ENCODE measurements at regions not wholly inside any gene's neighbourhood (a gene's known extent, or its start where the extent isn't known, plus 50 kb on each side); places are given as distances from the start of the nearest gene placed in this dataset.

DNA sequence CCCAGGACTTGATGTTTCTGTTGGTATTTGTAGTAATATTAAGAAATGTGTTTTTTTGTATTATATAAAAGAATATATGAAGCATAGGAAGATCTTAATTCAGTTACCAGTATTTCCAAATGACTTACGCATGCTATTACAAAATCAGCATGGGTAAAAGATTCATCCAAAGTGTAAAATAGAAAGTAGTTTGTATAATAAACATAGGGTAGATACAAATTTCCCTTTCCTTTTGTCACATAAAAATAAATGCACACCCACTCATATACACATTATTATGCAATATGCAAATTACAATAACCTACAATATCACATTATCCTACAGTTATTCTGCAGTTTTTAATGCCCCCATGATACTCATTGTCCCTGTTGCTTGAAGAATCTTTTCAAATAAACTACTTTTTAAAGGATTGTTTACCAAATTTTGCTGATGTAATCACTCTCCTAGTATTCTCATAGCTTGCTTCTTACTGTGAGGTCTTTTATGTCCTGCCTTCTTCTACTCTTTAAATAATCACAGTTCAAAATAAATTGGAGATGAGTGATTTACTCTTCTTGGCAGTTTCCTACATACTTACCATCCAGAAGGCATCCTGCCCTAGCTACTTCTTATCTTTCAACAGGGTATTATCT lies 244.0 kb downstream of the CASP12 start:
- TF ChIP-seq, protein P1, sequence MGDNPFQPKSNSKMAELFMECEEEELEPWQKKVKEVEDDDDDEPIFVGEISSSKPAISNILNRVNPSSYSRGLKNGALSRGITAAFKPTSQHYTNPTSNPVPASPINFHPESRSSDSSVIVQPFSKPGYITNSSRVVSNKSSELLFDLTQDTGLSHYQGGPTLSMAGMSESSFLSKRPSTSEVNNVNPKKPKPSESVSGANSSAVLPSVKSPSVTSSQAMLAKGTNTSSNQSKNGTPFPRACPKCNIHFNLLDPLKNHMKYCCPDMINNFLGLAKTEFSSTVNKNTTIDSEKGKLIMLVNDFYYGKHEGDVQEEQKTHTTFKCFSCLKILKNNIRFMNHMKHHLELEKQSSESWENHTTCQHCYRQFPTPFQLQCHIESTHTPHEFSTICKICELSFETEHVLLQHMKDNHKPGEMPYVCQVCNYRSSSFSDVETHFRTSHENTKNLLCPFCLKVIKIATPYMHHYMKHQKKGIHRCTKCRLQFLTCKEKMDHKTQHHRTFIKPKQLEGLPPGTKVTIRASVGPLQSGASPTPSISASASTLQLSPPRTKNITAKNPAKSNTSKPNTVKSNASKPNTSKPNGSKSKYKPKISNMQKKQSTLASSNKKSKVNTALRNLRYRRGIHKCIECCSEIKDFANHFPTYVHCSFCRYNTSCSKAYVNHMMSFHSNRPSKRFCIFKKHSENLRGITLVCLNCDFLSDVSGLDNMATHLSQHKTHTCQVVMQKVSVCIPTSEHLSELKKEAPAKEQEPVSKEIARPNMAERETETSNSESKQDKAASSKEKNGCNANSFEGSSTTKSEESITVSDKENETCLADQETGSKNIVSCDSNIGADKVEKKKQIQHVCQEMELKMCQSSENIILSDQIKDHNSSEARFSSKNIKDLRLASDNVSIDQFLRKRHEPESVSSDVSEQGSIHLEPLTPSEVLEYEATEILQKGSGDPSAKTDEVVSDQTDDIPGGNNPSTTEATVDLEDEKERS (tag by site-specific recombination; IDR thresholded peaks at IDR 0.05) = no peak
- TF ChIP-seq GLI4 (tag by site-specific recombination; IDR thresholded peaks at IDR 0.05) (no peak), ZNF561 (tag by site-specific recombination; IDR thresholded peaks at IDR 0.05; ENCODE audit: borderline replicate concordance) (no peak), ZNF221 (tag by site-specific recombination; IDR thresholded peaks at IDR 0.05; ENCODE audit: borderline replicate concordance) (no peak), KLF9 (tag by site-specific recombination; IDR thresholded peaks at IDR 0.05; ENCODE audit: low read depth) (no peak), ZSCAN16 (tag by site-specific recombination; IDR thresholded peaks at IDR 0.05) (no peak), ZIC2 (tag by site-specific recombination; IDR thresholded peaks at IDR 0.05) (no peak), ZNF16 (tag by site-specific recombination; IDR thresholded peaks at IDR 0.05; ENCODE audit: low read depth) (no peak), ZNF175 (tag by site-specific recombination; IDR thresholded peaks at IDR 0.05) (no peak), ZNF548 (tag by site-specific recombination; IDR thresholded peaks at IDR 0.05) (no peak)
- TF ChIP-seq, protein P2, sequence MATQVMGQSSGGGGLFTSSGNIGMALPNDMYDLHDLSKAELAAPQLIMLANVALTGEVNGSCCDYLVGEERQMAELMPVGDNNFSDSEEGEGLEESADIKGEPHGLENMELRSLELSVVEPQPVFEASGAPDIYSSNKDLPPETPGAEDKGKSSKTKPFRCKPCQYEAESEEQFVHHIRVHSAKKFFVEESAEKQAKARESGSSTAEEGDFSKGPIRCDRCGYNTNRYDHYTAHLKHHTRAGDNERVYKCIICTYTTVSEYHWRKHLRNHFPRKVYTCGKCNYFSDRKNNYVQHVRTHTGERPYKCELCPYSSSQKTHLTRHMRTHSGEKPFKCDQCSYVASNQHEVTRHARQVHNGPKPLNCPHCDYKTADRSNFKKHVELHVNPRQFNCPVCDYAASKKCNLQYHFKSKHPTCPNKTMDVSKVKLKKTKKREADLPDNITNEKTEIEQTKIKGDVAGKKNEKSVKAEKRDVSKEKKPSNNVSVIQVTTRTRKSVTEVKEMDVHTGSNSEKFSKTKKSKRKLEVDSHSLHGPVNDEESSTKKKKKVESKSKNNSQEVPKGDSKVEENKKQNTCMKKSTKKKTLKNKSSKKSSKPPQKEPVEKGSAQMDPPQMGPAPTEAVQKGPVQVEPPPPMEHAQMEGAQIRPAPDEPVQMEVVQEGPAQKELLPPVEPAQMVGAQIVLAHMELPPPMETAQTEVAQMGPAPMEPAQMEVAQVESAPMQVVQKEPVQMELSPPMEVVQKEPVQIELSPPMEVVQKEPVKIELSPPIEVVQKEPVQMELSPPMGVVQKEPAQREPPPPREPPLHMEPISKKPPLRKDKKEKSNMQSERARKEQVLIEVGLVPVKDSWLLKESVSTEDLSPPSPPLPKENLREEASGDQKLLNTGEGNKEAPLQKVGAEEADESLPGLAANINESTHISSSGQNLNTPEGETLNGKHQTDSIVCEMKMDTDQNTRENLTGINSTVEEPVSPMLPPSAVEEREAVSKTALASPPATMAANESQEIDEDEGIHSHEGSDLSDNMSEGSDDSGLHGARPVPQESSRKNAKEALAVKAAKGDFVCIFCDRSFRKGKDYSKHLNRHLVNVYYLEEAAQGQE (tag by site-specific recombination; IDR thresholded peaks at IDR 0.05) = no peak
- TF ChIP-seq, protein P3, sequence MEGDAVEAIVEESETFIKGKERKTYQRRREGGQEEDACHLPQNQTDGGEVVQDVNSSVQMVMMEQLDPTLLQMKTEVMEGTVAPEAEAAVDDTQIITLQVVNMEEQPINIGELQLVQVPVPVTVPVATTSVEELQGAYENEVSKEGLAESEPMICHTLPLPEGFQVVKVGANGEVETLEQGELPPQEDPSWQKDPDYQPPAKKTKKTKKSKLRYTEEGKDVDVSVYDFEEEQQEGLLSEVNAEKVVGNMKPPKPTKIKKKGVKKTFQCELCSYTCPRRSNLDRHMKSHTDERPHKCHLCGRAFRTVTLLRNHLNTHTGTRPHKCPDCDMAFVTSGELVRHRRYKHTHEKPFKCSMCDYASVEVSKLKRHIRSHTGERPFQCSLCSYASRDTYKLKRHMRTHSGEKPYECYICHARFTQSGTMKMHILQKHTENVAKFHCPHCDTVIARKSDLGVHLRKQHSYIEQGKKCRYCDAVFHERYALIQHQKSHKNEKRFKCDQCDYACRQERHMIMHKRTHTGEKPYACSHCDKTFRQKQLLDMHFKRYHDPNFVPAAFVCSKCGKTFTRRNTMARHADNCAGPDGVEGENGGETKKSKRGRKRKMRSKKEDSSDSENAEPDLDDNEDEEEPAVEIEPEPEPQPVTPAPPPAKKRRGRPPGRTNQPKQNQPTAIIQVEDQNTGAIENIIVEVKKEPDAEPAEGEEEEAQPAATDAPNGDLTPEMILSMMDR (tag by site-specific recombination; IDR thresholded peaks at IDR 0.05) = no peak

Measured in HEK293 (cell line).